WERI-Rb-1 (cell line): ENCODE measurements at regions not wholly inside any gene's neighbourhood (a gene's known extent, or its start where the extent isn't known, plus 50 kb on each side); places are given as distances from the start of the nearest gene placed in this dataset.
A peak's percentile ranks its signal among the peaks of the same experiment; 100 is the strongest.

ENCODE experiments used
- DNase-seq: peaks from one replicate; pipeline ENCODE4 v3.0.0-alpha.2; 2020
- H3K27ac ChIP-seq: fragments of 250-450 bp; sonication (Bioruptor Pico); 2 replicates; pipeline ENCODE4 v1.5.1; 2020; ENCODE audit warnings: mild to moderate bottlenecking, moderate library complexity
- H3K27me3 ChIP-seq: fragments of 250-450 bp; sonication (Bioruptor Pico); 2 replicates; pipeline ENCODE4 v1.5.1; 2021; ENCODE audit warnings: mild to moderate bottlenecking, low read depth, moderate library complexity; ENCODE audit not compliant: insufficient read depth, severe bottlenecking
- H3K36me3 ChIP-seq: fragments of 250-450 bp; sonication (Bioruptor Pico); 2 replicates; pipeline ENCODE4 v1.5.1; 2020; ENCODE audit warnings: mild to moderate bottlenecking, moderate library complexity
- H3K4me3 ChIP-seq: 2 replicates; pipeline ENCODE4 v1.5.1; 2011; ENCODE audit warnings: low read depth, mild to moderate bottlenecking, control low read depth, low read length
- H3K9me3 ChIP-seq: fragments of 250-450 bp; sonication (Bioruptor Pico); 2 replicates; pipeline ENCODE4 v1.5.1; 2021; ENCODE audit warnings: mild to moderate bottlenecking, moderate library complexity; ENCODE audit not compliant: severe bottlenecking
- TF ChIP-seq, protein P1 (sequence below): IDR thresholded peaks from 2 replicates; pipeline ENCODE4 v1.5.1; 2011; ENCODE audit warnings: low read depth, mild to moderate bottlenecking, control low read depth, inconsistent platforms, low read length

DNA sequence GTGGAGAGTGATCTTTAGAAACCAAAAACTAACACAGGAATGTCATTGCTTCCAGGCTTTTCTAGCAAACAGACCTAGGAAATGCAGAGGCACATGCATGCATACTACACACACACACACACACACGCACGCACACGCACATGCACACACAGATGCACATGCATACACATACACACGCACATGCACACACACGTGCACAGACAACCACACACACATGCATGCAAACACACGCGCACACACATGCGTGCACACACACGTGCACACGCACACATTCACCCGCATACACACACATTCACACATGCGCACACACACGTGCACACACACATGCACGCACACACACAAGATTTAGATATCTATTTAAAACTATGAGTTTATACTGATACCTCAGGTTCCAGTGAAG, 379.5 kb downstream of the ZNF516 start:
- no peak for DNase-seq
- Histone ChIP-seq H3K4me3 (no peak overlapping the region), H3K27me3 (no peaks in the 10 kb centered on the region), H3K36me3 (no peaks in the 10 kb centered on the region), H3K27ac (no peak overlapping the region), H3K9me3 (no peaks in the 10 kb centered on the region)
- TF ChIP-seq, protein P1, sequence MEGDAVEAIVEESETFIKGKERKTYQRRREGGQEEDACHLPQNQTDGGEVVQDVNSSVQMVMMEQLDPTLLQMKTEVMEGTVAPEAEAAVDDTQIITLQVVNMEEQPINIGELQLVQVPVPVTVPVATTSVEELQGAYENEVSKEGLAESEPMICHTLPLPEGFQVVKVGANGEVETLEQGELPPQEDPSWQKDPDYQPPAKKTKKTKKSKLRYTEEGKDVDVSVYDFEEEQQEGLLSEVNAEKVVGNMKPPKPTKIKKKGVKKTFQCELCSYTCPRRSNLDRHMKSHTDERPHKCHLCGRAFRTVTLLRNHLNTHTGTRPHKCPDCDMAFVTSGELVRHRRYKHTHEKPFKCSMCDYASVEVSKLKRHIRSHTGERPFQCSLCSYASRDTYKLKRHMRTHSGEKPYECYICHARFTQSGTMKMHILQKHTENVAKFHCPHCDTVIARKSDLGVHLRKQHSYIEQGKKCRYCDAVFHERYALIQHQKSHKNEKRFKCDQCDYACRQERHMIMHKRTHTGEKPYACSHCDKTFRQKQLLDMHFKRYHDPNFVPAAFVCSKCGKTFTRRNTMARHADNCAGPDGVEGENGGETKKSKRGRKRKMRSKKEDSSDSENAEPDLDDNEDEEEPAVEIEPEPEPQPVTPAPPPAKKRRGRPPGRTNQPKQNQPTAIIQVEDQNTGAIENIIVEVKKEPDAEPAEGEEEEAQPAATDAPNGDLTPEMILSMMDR = no peak

DNA sequence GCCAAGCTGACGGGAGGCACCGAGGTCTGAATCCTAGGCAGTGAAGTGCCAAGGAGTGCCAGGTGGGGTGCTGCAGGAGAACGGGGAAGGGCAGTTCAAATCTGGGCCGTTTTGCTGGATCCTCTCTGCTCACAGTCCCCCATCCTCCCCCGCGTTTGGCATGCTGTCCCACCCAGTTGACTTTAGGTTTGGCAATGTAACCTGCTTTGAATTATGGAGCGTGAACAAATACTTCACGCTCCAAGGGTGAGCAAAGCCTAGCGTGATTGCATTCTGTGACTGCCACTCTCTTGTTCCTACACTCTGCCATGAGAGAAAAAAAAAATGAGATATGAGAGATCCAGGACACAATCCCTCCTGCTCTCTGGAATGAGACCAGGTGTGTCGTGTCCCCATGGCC, 381.9 kb downstream of the ZNF516 start:
- no peaks in the 10 kb centered on the region for H3K27me3 ChIP-seq
- H3K9me3 ChIP-seq = no peaks in the 10 kb centered on the region
- H3K27ac ChIP-seq = no peak overlapping the region
- no peaks in the 10 kb centered on the region for H3K36me3 ChIP-seq
- H3K4me3 ChIP-seq = no peak overlapping the region
- TF ChIP-seq, protein P1 = no peak
- no peak for DNase-seq

DNA sequence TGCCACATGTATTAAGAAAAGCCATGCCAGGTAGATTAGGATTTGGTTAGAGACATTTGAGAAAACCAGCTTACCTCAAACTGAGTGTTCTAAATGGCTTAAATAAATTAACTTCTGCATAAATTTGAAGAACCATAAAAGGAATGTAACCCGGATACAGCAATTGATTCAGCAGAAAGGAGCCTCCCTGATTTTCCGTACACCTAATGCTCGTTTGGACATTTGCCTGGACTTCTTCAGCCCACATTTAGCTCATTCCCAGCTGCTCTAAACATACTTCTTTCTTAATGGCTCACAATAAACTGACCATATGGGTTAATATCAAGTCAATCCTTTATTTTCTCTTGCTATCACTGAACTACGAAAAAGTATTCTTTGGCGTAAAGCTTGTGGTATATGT, 392.4 kb downstream of the ZNF516 start:
- Histone ChIP-seq H3K9me3 (no peaks in the 10 kb centered on the region), H3K4me3 (no peak overlapping the region), H3K36me3 (no peaks in the 10 kb centered on the region), H3K27me3 (no peaks in the 10 kb centered on the region), H3K27ac (no peak overlapping the region)
- DNase-seq = no peak
- TF ChIP-seq, protein P1 = no peak

DNA sequence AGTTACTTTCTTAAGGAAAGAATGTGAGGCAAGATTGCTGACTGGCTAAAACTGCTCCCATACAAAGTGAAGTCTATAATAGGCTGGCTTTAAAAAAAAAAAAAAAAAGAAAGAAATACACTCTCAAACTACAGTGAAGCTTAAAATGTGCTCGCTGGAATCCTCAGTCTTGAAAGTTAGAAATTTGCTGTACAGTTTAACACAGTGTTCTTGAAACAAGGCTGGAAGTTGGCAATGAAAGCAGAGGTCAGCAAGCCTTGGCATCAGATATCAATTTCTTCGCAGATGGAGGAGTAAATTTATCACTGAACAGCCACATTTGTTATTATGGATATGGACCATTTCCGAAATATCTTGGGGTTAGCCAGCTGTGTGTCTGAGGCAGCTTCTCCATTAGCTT, 392.9 kb downstream of the ZNF516 start:
- DNase-seq = no peak
- Histone ChIP-seq H3K27me3 (no peaks in the 10 kb centered on the region), H3K9me3 (no peaks in the 10 kb centered on the region), H3K27ac (no peak overlapping the region), H3K4me3 (no peak overlapping the region), H3K36me3 (no peaks in the 10 kb centered on the region)
- TF ChIP-seq, protein P1 = no peak

DNA sequence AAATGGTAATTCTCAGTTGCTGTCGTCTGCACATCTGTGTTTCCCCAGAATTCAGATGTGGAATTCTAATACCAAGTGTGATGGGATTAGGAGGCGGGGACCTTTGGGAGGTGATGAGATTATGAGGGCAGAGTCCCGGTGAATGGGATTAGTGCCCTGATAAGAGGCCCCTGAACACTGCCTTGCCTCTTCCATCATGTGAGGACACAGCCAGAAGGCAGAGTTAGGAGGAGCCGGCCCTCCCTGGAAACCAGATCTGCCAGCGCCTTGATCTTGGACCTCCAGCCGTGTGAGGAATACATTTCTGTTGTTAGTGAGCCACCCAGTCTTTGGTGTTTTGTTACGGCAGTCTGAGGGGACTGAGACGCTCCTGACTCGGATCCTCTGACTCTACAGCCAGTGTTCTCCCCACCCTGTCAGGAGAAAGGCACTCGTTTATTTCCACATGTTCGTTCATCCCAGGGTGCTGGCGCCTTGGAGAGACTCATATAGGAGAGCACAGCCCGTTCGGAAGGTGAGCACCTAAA, 395.0 kb downstream of the ZNF516 start:
- Histone ChIP-seq H3K4me3 (no peak overlapping the region), H3K27ac (no peak overlapping the region), H3K36me3 (no peaks in the 10 kb centered on the region), H3K27me3 (no peaks in the 10 kb centered on the region), H3K9me3 (no peaks in the 10 kb centered on the region)
- DNase-seq = peak; percentile 47
- TF ChIP-seq, protein P1 = no peak

DNA sequence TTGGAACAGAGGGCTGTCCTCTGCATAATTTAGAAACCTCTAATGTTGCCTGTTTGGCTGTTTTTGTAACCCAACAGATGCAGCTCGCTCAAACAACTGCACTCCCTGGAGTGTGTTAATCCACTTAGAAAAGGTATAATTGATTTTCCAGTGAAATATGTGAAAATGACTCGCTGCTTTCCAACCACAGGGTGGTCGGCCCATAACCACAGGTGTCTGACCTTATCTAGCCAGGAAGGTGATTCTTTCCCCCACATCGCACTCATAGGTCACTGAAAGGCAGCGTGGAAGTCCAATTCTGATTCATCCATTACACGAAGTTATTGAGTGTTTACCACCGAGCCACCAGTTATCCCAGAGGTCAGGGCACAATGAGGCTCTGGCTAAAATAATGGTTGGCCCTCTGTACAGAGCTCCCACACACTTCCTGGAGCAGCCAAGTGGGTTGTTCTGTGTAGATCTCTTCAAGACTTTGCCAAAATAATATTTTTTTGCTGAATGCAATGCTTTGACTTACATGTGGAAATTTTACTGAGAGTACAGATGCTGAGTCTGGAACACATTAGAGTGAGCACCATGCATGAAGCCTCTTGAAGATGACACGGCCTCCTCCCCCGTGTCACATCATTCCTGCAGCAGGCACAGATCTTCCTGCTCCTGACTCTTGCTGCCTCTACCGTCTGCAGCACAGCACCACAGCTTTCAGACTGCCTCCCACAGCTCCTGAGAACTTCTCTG, 396.2 kb downstream of the ZNF516 start:
- no peak overlapping the region for H3K27ac ChIP-seq
- no peaks in the 10 kb centered on the region for H3K36me3 ChIP-seq
- no peak for DNase-seq
- no peak overlapping the region for H3K4me3 ChIP-seq
- no peaks in the 10 kb centered on the region for H3K9me3 ChIP-seq
- no peaks in the 10 kb centered on the region for H3K27me3 ChIP-seq
- TF ChIP-seq, protein P1 = 0 out of 2 replicates have a peak, but pooled peaks have one; percentile 9
